ENCODE measurements at regions not wholly inside any gene's neighbourhood (a gene's known extent, or its start where the extent isn't known, plus 50 kb on each side); places are given as distances from the start of the nearest gene placed in this dataset.

- no peak for DNase-seq (ENCODE audit: low read depth in 3 of 3, low spot score in 2 of 3)
Measured at GRCh38 chr13:29959603-29960002, 109.2 kb upstream of the UBL3 start.

- DNase-seq (ENCODE audit: low read depth in 3 of 3, low spot score in 2 of 3) = no peak
Measured at GRCh38 chr13:29959086-29959485, 108.7 kb upstream of the UBL3 start.

GRCh38 chr13:29958476-29958875 is 108.1 kb upstream of the UBL3 start:
- no peak for DNase-seq (ENCODE audit: low read depth in 3 of 3, low spot score in 2 of 3)

- no peak for DNase-seq (ENCODE audit: low read depth in 3 of 3, low spot score in 2 of 3)
Measured at GRCh38 chr13:29957320-29957719, 106.9 kb upstream of the UBL3 start.

GRCh38 chr13:29956853-29957252 is 106.4 kb upstream of the UBL3 start:
- no peak for DNase-seq (ENCODE audit: low read depth in 3 of 3, low spot score in 2 of 3)

GRCh38 chr13:29955137-29955650 is 104.8 kb upstream of the UBL3 start:
- DNase-seq (ENCODE audit: low read depth in 3 of 3, low spot score in 2 of 3) = no peak

GRCh38 chr13:29954082-29955028 is 103.9 kb upstream of the UBL3 start:
- no peak for DNase-seq (ENCODE audit: low read depth in 3 of 3, low spot score in 2 of 3)

- no peak for DNase-seq (ENCODE audit: low read depth in 3 of 3, low spot score in 2 of 3)
Measured at GRCh38 chr13:29953542-29953941, 103.1 kb upstream of the UBL3 start.

- DNase-seq (ENCODE audit: low read depth in 3 of 3, low spot score in 2 of 3) = no peak
Measured at GRCh38 chr13:29952245-29952644, 101.8 kb upstream of the UBL3 start.

- no peak for DNase-seq (ENCODE audit: low read depth in 3 of 3, low spot score in 2 of 3)
Measured at GRCh38 chr13:29948791-29949190, 98.4 kb upstream of the UBL3 start.

GRCh38 chr13:29948244-29948643 is 97.8 kb upstream of the UBL3 start:
- DNase-seq (ENCODE audit: low read depth in 3 of 3, low spot score in 2 of 3) = no peak

GRCh38 chr13:29947839-29948238 is 97.4 kb upstream of the UBL3 start:
- DNase-seq (ENCODE audit: low read depth in 3 of 3, low spot score in 2 of 3) = no peak

GRCh38 chr13:29946093-29946492 is 95.7 kb upstream of the UBL3 start:
- DNase-seq (ENCODE audit: low read depth in 3 of 3, low spot score in 2 of 3) = no peak

GRCh38 chr13:29943686-29944085 is 93.3 kb upstream of the UBL3 start:
- DNase-seq (ENCODE audit: low read depth in 3 of 3, low spot score in 2 of 3) = no peak

GRCh38 chr13:29943273-29943672 is 92.9 kb upstream of the UBL3 start:
- no peak for DNase-seq (ENCODE audit: low read depth in 3 of 3, low spot score in 2 of 3)

- DNase-seq (ENCODE audit: low read depth in 3 of 3, low spot score in 2 of 3) = no peak
Measured at GRCh38 chr13:29940715-29941114, 90.3 kb upstream of the UBL3 start.

- DNase-seq (ENCODE audit: low read depth in 3 of 3, low spot score in 2 of 3) = no peak
Measured at GRCh38 chr13:29939158-29939557, 88.7 kb upstream of the UBL3 start.

GRCh38 chr13:29937841-29938240 is 87.4 kb upstream of the UBL3 start:
- no peak for DNase-seq (ENCODE audit: low read depth in 3 of 3, low spot score in 2 of 3)

- DNase-seq (ENCODE audit: low read depth in 3 of 3, low spot score in 2 of 3) = no peak
Measured at GRCh38 chr13:29937379-29937778, 87.0 kb upstream of the UBL3 start.

- no peak for DNase-seq (ENCODE audit: low read depth in 3 of 3, low spot score in 2 of 3)
Measured at GRCh38 chr13:29936956-29937355, 86.5 kb upstream of the UBL3 start.

GRCh38 chr13:29936051-29936813 is 85.8 kb upstream of the UBL3 start:
- no peak for DNase-seq (ENCODE audit: low read depth in 3 of 3, low spot score in 2 of 3)

Measured in right renal cortex interstitium (tissue), 3 donors.